ENCODE measurements at regions not wholly inside any gene's neighbourhood (a gene's known extent, or its start where the extent isn't known, plus 50 kb on each side); places are given as distances from the start of the nearest gene placed in this dataset.

DNA sequence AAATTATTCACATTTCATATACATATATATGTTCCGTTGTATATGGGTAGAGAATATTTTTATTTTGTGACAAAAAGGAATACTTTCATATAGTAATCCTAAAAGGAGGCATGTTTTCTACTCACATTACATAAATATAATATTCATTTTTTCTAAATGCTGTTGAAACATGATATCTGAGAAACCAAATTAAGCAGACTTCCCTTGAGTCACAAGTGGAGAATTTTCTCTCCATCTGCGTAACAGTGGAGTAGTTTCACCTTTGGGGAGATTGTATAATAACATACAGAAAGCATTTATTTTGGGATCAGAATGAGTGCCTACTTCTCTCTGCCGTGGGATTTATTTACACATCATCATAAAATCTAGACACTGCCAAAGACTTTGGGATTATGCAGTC lies 849.8 kb downstream of the NSUN3 start:
- Histone ChIP-seq H3K27ac (no peak overlapping the region), H3K4me3 (no peak overlapping the region), H3K36me3 (no peaks in the 10 kb centered on the region), H3K9me3 (no peaks in the 10 kb centered on the region), H3K27me3 (no peaks in the 10 kb centered on the region), H3K4me1 (no peaks in the 10 kb centered on the region)
- no peak for TF ChIP-seq POLR2AphosphoS5 (IDR thresholded peaks at IDR 0.05)
- TF ChIP-seq, protein P1, sequence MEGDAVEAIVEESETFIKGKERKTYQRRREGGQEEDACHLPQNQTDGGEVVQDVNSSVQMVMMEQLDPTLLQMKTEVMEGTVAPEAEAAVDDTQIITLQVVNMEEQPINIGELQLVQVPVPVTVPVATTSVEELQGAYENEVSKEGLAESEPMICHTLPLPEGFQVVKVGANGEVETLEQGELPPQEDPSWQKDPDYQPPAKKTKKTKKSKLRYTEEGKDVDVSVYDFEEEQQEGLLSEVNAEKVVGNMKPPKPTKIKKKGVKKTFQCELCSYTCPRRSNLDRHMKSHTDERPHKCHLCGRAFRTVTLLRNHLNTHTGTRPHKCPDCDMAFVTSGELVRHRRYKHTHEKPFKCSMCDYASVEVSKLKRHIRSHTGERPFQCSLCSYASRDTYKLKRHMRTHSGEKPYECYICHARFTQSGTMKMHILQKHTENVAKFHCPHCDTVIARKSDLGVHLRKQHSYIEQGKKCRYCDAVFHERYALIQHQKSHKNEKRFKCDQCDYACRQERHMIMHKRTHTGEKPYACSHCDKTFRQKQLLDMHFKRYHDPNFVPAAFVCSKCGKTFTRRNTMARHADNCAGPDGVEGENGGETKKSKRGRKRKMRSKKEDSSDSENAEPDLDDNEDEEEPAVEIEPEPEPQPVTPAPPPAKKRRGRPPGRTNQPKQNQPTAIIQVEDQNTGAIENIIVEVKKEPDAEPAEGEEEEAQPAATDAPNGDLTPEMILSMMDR (IDR thresholded peaks at IDR 0.05), result no peak
- no peak for TF ChIP-seq POLR2A (IDR thresholded peaks at IDR 0.05)
- TF ChIP-seq EP300 (IDR thresholded peaks at IDR 0.05), result no peak
- intact Hi-C loops (cut with DNase I; ENCODE audit: low total_unique reads), result no loop called here
- no peak for DNase-seq
- WGBS, 5 donors, result 77 to 85% (median 78%) methylated on average over 3 of the region's 3 CpGs

DNA sequence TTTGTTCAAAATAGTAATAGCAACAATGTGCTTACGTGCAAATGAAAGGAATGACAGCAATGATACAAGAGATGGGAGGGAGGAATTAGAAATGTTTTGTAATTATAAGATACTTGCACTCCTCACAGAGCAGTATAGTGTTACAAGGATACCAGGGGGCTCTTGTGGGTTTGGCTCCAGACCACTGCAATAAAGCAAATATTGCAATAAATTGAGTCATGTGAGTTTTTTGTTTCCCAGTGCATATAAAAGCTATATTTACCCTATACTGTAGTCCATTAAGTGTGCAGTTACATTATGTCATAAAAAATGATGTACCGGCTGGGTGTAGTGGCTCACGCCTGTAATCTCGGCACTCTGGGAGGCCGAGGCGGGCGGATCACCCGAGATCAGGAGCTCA lies 864.3 kb downstream of the NSUN3 start:
- no peaks in the 10 kb centered on the region for H3K36me3 ChIP-seq
- no peak overlapping the region for H3K27ac ChIP-seq
- H3K9me3 ChIP-seq, result no peaks in the 10 kb centered on the region
- H3K4me1 ChIP-seq, result no peaks in the 10 kb centered on the region
- WGBS, 5 donors, result 90 to 95% (median 92%) methylated on average over 8 of the region's 8 CpGs
- no peaks in the 10 kb centered on the region for H3K27me3 ChIP-seq
- intact Hi-C loops (cut with DNase I; ENCODE audit: low total_unique reads), result no loop called here
- TF ChIP-seq EP300 (IDR thresholded peaks at IDR 0.05) (no peak), POLR2AphosphoS5 (IDR thresholded peaks at IDR 0.05) (no peak), POLR2A (IDR thresholded peaks at IDR 0.05) (no peak)
- TF ChIP-seq, protein P1 (IDR thresholded peaks at IDR 0.05), result no peak
- DNase-seq, result no peak
- no peak overlapping the region for H3K4me3 ChIP-seq

DNA sequence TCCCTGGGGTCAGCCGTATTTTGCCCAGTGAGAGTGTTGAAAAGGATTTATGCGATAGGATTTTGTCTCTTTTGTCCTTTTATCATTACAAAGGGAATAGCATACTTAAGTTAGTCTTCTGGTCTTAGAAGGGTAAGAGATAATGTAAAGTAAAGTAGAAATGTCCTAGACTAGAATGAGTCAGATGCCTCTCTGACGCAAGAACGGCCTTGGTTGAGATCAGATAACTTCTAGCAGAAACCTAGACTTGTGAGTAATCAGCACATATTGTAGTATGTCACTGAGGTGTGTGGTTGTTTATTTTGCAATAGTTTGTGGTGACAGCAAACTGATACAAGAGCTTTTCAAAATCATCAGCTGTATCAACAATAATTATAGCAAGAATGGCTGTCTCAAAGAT lies 866.1 kb downstream of the NSUN3 start:
- WGBS, 5 donors, result 69 to 82% (median 72%) methylated on average over 4 of the region's 4 CpGs
- TF ChIP-seq, protein P1 (IDR thresholded peaks at IDR 0.05), result no peak
- TF ChIP-seq EP300 (IDR thresholded peaks at IDR 0.05) (no peak), POLR2A (IDR thresholded peaks at IDR 0.05) (no peak), POLR2AphosphoS5 (IDR thresholded peaks at IDR 0.05) (no peak)

DNA sequence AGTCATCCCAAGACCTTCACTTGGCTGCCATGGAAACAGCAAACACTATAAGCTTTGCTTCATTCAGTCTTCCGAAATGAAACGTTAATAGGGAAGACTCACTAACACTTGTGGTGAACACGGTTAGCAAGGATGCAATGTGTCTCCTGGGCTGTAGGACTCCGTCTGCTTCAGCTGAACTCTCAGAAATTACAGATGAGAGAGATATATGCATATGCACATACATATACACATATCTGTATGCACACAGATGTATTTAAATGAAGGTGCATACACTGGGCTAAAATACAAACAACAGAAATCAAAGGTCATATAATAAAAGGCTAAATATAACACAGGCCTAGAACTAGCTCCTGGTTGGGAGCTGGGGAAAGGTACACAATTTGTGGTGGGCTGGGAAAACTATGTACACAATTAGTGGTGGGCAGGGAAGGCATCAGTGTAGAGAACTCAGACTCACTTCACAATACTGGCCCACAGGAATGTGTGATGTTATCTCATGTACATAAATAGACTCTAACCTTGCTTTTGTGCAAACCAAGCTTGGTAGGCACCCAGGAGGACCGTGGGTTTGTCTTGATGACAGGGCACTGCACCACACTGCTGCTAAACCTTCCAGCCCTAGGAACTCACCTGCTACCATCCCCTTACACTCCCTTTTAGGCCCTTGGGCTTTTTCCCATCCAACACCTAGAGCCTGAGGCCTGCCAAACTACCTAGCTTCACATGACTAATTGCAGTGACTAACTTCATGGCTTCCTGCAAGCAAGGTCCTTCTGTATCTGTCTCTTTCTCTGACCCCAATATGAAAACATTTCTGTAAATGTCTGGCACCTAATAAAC lies 873.1 kb downstream of the NSUN3 start:
- Histone ChIP-seq H3K4me3 (no peak overlapping the region), H3K36me3 (no peaks in the 10 kb centered on the region), H3K9me3 (peaks cover 0 to 7% (median 3%) of the 10 kb centered on the region in 4 donors), H3K27me3 (no peaks in the 10 kb centered on the region), H3K27ac (no peak overlapping the region), H3K4me1 (no peaks in the 10 kb centered on the region)
- TF ChIP-seq EP300 (IDR thresholded peaks at IDR 0.05) (no peak), POLR2AphosphoS5 (IDR thresholded peaks at IDR 0.05) (no peak), POLR2A (IDR thresholded peaks at IDR 0.05) (no peak)
- TF ChIP-seq, protein P1 (IDR thresholded peaks at IDR 0.05), result no peak
- intact Hi-C loops (cut with DNase I; ENCODE audit: low total_unique reads), result no loop called here
- DNase-seq, result no peak
- 60 to 73% (median 66%) methylated on average over 5 of the region's 5 CpGs for WGBS, 5 donors

More for the DNA sequence above, 866.1 kb downstream of the NSUN3 start:
- Histone ChIP-seq H3K4me1 (no peaks in the 10 kb centered on the region), H3K27me3 (no peaks in the 10 kb centered on the region), H3K36me3 (no peaks in the 10 kb centered on the region), H3K9me3 (no peaks in the 10 kb centered on the region), H3K27ac (no peak overlapping the region), H3K4me3 (no peak overlapping the region)
- no peak for DNase-seq
- intact Hi-C loops (cut with DNase I; ENCODE audit: low total_unique reads), result no loop called here

Measured in stomach (tissue), 8 donors.